Loucy (cell line): ENCODE measurements at regions not wholly inside any gene's neighbourhood (a gene's known extent, or its start where the extent isn't known, plus 50 kb on each side); places are given as distances from the start of the nearest gene placed in this dataset.

Experiments
- H2AFZ ChIP-seq: fragments of 200-600 bp; sonication (generic); 2 replicates; pipeline ENCODE4 v1.6.0; 2016; ENCODE audit warnings: antibody characterized with exemption, mild to moderate bottlenecking, low read length, moderate library complexity
- H3F3A ChIP-seq: fragments of 200-600 bp; 2 replicates; pipeline ENCODE4 v1.6.0; 2016; ENCODE audit warnings: antibody characterized with exemption, low read depth, mild to moderate bottlenecking
- H3K27me3 ChIP-seq: fragments of 200-600 bp; sonication (generic); 2 replicates; pipeline ENCODE4 v1.6.1; 2014; ENCODE audit warnings: low read length, mild to moderate bottlenecking; ENCODE audit not compliant: insufficient read depth, poor library complexity, severe bottlenecking
- H3K36me3 ChIP-seq: fragments of 200-600 bp; sonication (generic); 2 replicates; pipeline ENCODE4 v1.6.1; 2016; ENCODE audit warnings: low read length; ENCODE audit not compliant: insufficient read depth
- H3K4me1 ChIP-seq: fragments of 200-600 bp; sonication (generic); 2 replicates; pipeline ENCODE4 v1.5.1; 2014; ENCODE audit warnings: low read length, mild to moderate bottlenecking; ENCODE audit not compliant: insufficient read depth, poor library complexity, severe bottlenecking
- H3K4me2 ChIP-seq: fragments of 200-600 bp; sonication (generic); 2 replicates; pipeline ENCODE4 v1.6.0; 2014; ENCODE audit warnings: antibody characterized with exemption, low read length, low read depth, mild to moderate bottlenecking; ENCODE audit not compliant: poor library complexity, severe bottlenecking
- H3K4me3 ChIP-seq: fragments of 200-600 bp; sonication (generic); 2 replicates; pipeline ENCODE4 v1.5.1; 2014; ENCODE audit warnings: low read length, mild to moderate bottlenecking, mixed read lengths; ENCODE audit not compliant: poor library complexity, severe bottlenecking
- H3K79me2 ChIP-seq: fragments of 200-600 bp; sonication (generic); 2 replicates; pipeline ENCODE4 v1.6.1; 2014; ENCODE audit warnings: low read length; ENCODE audit not compliant: insufficient read depth
- H3K9ac ChIP-seq: fragments of 200-600 bp; sonication (generic); 2 replicates; pipeline ENCODE4 v1.6.0; 2014; ENCODE audit warnings: mild to moderate bottlenecking, low read depth, low read length, moderate library complexity; ENCODE audit not compliant: poor library complexity, severe bottlenecking
- H3K9me2 ChIP-seq: fragments of 200-600 bp; sonication (generic); replicated peaks from 2 replicates; pipeline ENCODE4 v1.6.1; 2016; ENCODE audit warnings: low read depth, low read length, mixed read lengths
- H3K9me3 ChIP-seq: fragments of 200-600 bp; sonication (generic); 2 replicates; pipeline ENCODE4 v1.6.1; 2014; ENCODE audit warnings: mild to moderate bottlenecking, antibody characterized with exemption, low read length, low read depth; ENCODE audit not compliant: insufficient read depth
- H4K20me1 ChIP-seq: fragments of 200-600 bp; sonication (generic); 2 replicates; pipeline ENCODE4 v1.6.0; 2014; ENCODE audit warnings: antibody characterized with exemption, low read length, mild to moderate bottlenecking; ENCODE audit not compliant: insufficient read depth, poor library complexity, severe bottlenecking
- CTCF ChIP-seq: fragments of 200-600 bp; sonication (generic); conservative IDR thresholded peaks from 2 replicates; pipeline ENCODE4 v1.5.1; 2014; ENCODE audit warnings: mild to moderate bottlenecking, antibody characterized with exemption, low read length
- EZH2phosphoT487 ChIP-seq: fragments of 200-600 bp; IDR thresholded peaks from 2 replicates; pipeline ENCODE4 v1.6.1; 2018; ENCODE audit warnings: antibody characterized with exemption, mild to moderate bottlenecking, moderate library complexity, borderline replicate concordance

GRCh38 chr13:68467160-68467559 lies 1237.0 kb upstream of the PCDH9 start:
- TF ChIP-seq CTCF, result no peak
- no peak for TF ChIP-seq EZH2phosphoT487
- Histone ChIP-seq H3K9me3 (no peaks in the 10 kb centered on the region), H3K36me3 (no peaks in the 10 kb centered on the region), H3K9me2 (no peaks in the 10 kb centered on the region), H3K4me1 (no peaks in the 10 kb centered on the region), H3K79me2 (no peaks in the 10 kb centered on the region), H3F3A (no peaks in the 10 kb centered on the region), H3K27me3 (no peaks in the 10 kb centered on the region), H3K4me2 (no peak overlapping the region), H4K20me1 (no peaks in the 10 kb centered on the region), H3K9ac (no peak overlapping the region), H3K4me3 (no peak overlapping the region), H2AFZ (no peak overlapping the region)

GRCh38 chr13:68440874-68441273 lies 1210.7 kb upstream of the PCDH9 start:
- Histone ChIP-seq H3K9me3 (no peaks in the 10 kb centered on the region), H3K36me3 (no peaks in the 10 kb centered on the region), H3F3A (no peaks in the 10 kb centered on the region), H4K20me1 (no peaks in the 10 kb centered on the region), H3K9me2 (no peaks in the 10 kb centered on the region), H3K9ac (no peak overlapping the region), H3K27me3 (no peaks in the 10 kb centered on the region), H3K4me3 (no peak overlapping the region), H3K4me2 (no peak overlapping the region), H3K79me2 (no peaks in the 10 kb centered on the region), H2AFZ (no peak overlapping the region), H3K4me1 (no peaks in the 10 kb centered on the region)
- no peak for TF ChIP-seq CTCF
- TF ChIP-seq EZH2phosphoT487, result no peak

- no peak overlapping the region for H3K4me3 ChIP-seq
- H3F3A ChIP-seq, result no peaks in the 10 kb centered on the region
- no peak overlapping the region for H3K4me2 ChIP-seq
- H2AFZ ChIP-seq, result no peak overlapping the region
- no peaks in the 10 kb centered on the region for H3K36me3 ChIP-seq
- TF ChIP-seq CTCF, result no peak
- no peak for TF ChIP-seq EZH2phosphoT487
- no peaks in the 10 kb centered on the region for H3K27me3 ChIP-seq
- no peaks in the 10 kb centered on the region for H4K20me1 ChIP-seq
- H3K9me3 ChIP-seq, result no peaks in the 10 kb centered on the region
- no peaks in the 10 kb centered on the region for H3K9me2 ChIP-seq
- no peak overlapping the region for H3K9ac ChIP-seq
- no peaks in the 10 kb centered on the region for H3K79me2 ChIP-seq
- H3K4me1 ChIP-seq, result no peaks in the 10 kb centered on the region
Observed at GRCh38 chr13:68439817-68440216, 1209.7 kb upstream of the PCDH9 start.
